Activated CD4-positive, alpha-beta T cell treated with anti-CD3 and anti-CD28 coated beads for 36 hours (primary cell): ENCODE measurements at regions not wholly inside any gene's neighbourhood (a gene's known extent, or its start where the extent isn't known, plus 50 kb on each side); places are given as distances from the start of the nearest gene placed in this dataset.
A peak's percentile ranks its signal among the peaks of the same experiment; 100 is the strongest.

Source experiments
- ATAC-seq: fragments of 200-7000 bp; cut with Tn5 transposase; one replicate; pipeline ENCODE4 v1.10.0; 2021; ENCODE audit warnings: mild to moderate bottlenecking, moderate library complexity
- CTCF ChIA-PET: fragments of 350-600 bp; sonication (Branson Sonifier 250); formaldehyde crosslinking; loops from one replicate; lab custom pipeline; 2021; ENCODE audit warnings: antibody characterized with exemption; lab: Charles Lee
- POLR2A ChIA-PET: fragments of 350-600 bp; sonication (Branson Sonifier 250); formaldehyde crosslinking; loops from one replicate; lab custom pipeline; 2021; ENCODE audit warnings: antibody characterized with exemption, inconsistent platforms; lab: Charles Lee
- DNase-seq: peaks from one replicate; pipeline ENCODE4 v3.0.0-alpha.2; 2020
- H3K27ac Mint-ChIP-seq: one replicate; pipeline ENCODE4 v1.8.0; 2021; ENCODE audit warnings: mixed read lengths
- H3K27me3 Mint-ChIP-seq: one replicate; pipeline ENCODE4 v1.8.0; 2021; ENCODE audit warnings: mixed read lengths
- H3K36me3 Mint-ChIP-seq: one replicate; pipeline ENCODE4 v1.8.0; 2021; ENCODE audit warnings: low read depth, mixed read lengths
- H3K4me1 Mint-ChIP-seq: one replicate; pipeline ENCODE4 v1.8.0; 2021; ENCODE audit warnings: mixed read lengths
- H3K4me3 Mint-ChIP-seq: one replicate; pipeline ENCODE4 v1.8.0; 2021; ENCODE audit warnings: mild to moderate bottlenecking, moderate library complexity, mixed read lengths
- H3K9me3 Mint-ChIP-seq: one replicate; pipeline ENCODE4 v1.8.0; 2021; ENCODE audit warnings: low read depth, mixed read lengths
- intact Hi-C, 2 experiments: fragments of 100-400 bp; cut with DNase I in 1 of 2; cut with micrococcal nuclease in 1 of 2; formaldehyde crosslinking; loops; one replicate each; pipeline versions ENCODE4 v1.14.2 to v1.15.1; 2022 to 2024; cut with DNase I, micrococcal nuclease

DNA sequence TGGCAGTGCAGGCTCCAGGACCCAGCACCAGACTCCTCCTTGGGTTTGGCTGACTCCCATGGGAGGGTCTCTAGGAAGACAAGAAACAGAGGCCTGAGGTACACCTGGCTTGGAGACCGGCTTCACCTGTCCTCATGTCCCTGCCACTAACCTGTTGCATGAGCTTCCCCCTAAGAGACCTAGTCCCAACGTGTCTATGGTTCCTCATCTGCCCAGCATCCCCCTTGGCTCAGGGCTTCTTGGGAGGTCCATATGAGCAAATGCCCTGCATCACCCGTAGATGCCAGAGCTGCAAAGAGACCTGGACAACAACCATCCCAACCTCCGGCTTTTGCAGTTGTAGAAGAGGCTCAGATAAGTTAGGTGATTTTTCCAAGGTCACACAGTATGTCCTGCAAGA lies 123.5 kb downstream of the BUD13 start:
- Mint-ChIP-seq H3K27ac (no peak overlapping the region), H3K4me3 (no peak overlapping the region), H3K4me1 (no peaks in the 10 kb centered on the region), H3K27me3 (no peaks in the 10 kb centered on the region), H3K36me3 (no peaks in the 10 kb centered on the region), H3K9me3 (no peaks in the 10 kb centered on the region)
- intact Hi-C loops = no loop called here
- ChIA-PET POLR2A (no interaction called here), CTCF (no interaction called here)
- DNase-seq (no peak), ATAC-seq (no peak)

DNA sequence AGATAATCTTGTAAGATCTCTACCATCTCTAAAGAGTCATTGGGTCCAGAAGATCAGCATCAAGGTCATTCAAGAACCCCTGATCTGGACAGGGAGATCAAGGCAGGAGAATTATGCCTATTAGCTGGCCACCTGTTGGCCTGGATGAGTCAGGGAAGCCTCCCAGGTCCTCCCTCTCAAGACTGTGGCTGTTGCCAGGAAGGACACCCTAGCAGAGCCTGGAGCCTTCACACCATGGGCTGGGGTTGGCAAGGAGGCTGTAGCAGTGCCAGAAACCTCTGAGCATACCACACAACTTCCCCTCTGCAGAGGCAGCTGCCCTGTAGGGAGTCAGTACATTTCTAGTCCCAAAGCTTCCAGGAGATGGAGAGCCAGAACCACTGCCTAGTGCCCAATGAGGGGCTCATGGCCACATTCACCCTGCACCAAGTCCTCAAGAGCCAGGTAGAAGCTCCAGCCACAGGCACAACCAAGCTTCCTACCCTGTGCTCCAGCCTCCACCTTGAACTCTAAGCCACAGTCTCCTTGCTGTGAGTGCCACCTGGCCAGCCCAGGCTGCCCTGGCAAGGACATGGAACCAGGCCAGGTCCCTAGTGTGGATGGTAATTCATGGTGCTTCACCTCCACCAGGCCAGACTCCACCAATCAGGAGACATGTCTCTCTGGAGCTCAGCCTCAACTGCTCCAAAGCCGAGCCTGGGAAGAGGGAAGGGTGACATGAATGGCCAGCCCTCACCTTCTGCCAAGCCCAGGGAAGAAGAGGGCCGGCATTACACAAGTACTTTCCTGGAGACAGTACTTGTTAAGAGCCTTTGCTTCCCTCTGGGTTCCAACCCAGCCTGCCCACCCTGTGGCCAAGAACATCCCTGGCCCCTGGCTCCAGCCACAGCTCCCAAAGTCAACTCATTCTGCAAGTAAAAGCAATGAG lies 124.3 kb downstream of the BUD13 start:
- H3K27me3 Mint-ChIP-seq = no peaks in the 10 kb centered on the region
- ATAC-seq = no peak
- no peak overlapping the region for H3K27ac Mint-ChIP-seq
- H3K36me3 Mint-ChIP-seq = no peaks in the 10 kb centered on the region
- no peaks in the 10 kb centered on the region for H3K4me1 Mint-ChIP-seq
- no peak overlapping the region for H3K4me3 Mint-ChIP-seq
- no peak for DNase-seq
- CTCF ChIA-PET = no interaction called here
- no peaks in the 10 kb centered on the region for H3K9me3 Mint-ChIP-seq
- POLR2A ChIA-PET = no interaction called here
- intact Hi-C loops = no loop called here

DNA sequence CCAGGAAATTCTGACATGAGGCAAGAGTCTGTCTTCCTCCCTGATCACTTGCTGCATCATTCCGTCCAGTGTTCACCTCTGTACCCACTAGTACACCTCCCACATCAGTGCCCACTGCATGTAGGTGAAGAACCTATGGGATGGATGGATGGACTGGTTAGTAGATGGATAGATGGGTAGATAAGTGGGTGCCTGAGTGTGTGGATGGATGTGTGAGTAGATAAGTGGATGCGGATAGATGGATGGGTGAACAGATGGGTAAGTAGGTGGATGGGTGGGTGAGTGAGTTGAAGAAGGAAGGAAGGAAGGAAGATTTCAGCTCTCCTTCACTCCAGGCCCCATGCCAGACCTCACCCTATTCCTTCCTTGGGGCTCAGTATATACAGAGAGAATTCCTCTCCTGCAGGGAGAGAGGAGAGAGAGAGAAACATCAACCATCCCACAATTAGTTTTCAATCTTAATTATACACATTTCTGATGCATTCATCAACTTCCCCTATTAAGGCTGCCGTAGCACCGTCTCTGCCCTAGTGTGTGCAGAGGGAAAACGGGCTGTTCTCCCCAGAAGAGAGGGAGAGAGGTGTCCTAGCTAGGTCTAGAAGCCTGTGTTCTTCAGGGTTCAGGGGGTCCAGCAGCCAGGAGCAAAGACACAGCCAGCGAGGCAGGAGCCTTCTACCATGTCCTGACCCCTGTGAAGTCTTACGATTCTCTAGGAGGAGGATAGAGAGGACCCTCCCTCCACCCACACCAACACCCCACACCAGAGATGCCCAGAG lies 125.3 kb downstream of the BUD13 start:
- no peak for ATAC-seq
- ChIA-PET POLR2A (no interaction called here), CTCF (interaction anchor here (0.6 kb wide), 1 partner anchor 25 kb away, joined by 3 read pairs; no protein-coding TSS in a partner anchor)
- intact Hi-C loops = no loop called here
- H3K27ac Mint-ChIP-seq = no peak overlapping the region
- no peaks in the 10 kb centered on the region for H3K36me3 Mint-ChIP-seq
- no peak overlapping the region for H3K4me3 Mint-ChIP-seq
- H3K4me1 Mint-ChIP-seq = no peaks in the 10 kb centered on the region
- H3K9me3 Mint-ChIP-seq = no peaks in the 10 kb centered on the region
- H3K27me3 Mint-ChIP-seq = no peaks in the 10 kb centered on the region
- DNase-seq = no peak

- Mint-ChIP-seq H3K4me3 (no peak overlapping the region), H3K27ac (no peak overlapping the region), H3K4me1 (no peaks in the 10 kb centered on the region), H3K9me3 (no peaks in the 10 kb centered on the region), H3K27me3 (peaks cover 3% of the 10 kb centered on the region), H3K36me3 (no peaks in the 10 kb centered on the region)
- CTCF ChIA-PET = interaction anchor here (0.7 kb wide), 1 partner anchor 86 kb away, joined by 3 read pairs; no protein-coding TSS in a partner anchor
- intact Hi-C loops = no loop called here
- no peak for ATAC-seq
- POLR2A ChIA-PET = no interaction called here
- DNase-seq = no peak
Observed at GRCh38 chr11:116646191-116646590, 126.6 kb downstream of the BUD13 start.

GRCh38 chr11:116644941-116645305 lies 127.9 kb downstream of the BUD13 start:
- H3K36me3 Mint-ChIP-seq = no peaks in the 10 kb centered on the region
- CTCF ChIA-PET = no interaction called here
- DNase-seq (no peak), ATAC-seq (no peak)
- intact Hi-C loops = no loop called here
- no peak overlapping the region for H3K27ac Mint-ChIP-seq
- POLR2A ChIA-PET = no interaction called here
- peaks cover 3% of the 10 kb centered on the region for H3K27me3 Mint-ChIP-seq
- no peaks in the 10 kb centered on the region for H3K4me1 Mint-ChIP-seq
- no peaks in the 10 kb centered on the region for H3K9me3 Mint-ChIP-seq
- H3K4me3 Mint-ChIP-seq = no peak overlapping the region

DNA sequence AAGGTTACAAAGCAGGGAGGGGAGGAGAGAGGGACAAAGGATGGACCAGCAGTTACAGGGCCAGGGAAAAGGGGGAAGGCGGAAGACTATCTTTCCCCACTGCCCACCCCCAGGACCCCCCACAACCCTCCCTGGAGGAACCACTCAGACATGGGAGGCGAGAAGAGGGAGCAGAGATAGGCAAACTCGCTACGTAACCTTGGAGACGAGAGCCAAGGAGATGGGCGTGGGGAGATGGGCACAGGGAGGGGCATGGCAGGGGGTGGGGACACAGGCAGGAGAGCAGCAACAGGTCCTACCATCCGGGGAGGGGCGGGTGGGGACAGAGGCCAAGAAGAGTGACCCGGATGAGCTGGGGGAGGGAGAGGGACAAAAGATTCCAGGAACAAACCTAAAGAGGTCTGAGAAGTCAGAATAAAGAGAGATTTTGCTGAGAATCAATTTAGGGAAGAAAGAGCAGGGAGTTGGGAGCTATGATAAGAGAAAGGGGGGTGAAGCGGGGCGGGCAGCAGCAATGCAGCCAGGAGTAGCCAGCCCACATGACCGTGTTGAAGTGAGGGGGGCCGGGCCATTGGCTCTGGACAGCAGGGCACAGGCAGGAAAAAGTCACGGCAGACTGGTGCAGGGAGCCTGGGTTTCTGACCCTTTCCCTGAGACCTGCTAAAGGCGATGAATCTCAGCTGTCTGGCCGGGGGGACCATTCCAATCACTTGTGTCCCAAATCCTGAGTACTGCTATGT lies 128.4 kb downstream of the BUD13 start:
- POLR2A ChIA-PET = no interaction called here
- no peak overlapping the region for H3K4me3 Mint-ChIP-seq

GRCh38 chr11:116643521-116643920 lies 129.3 kb downstream of the BUD13 start:
- ATAC-seq = no peak
- Mint-ChIP-seq H3K36me3 (no peaks in the 10 kb centered on the region), H3K27me3 (peaks cover 3% of the 10 kb centered on the region), H3K27ac (no peak overlapping the region), H3K4me1 (no peaks in the 10 kb centered on the region), H3K4me3 (no peak overlapping the region), H3K9me3 (no peaks in the 10 kb centered on the region)
- ChIA-PET CTCF (interaction anchor here (1.2 kb wide), 1 partner anchor 130 kb away, joined by 4 read pairs; no protein-coding TSS in a partner anchor), POLR2A (no interaction called here)
- DNase-seq = no peak
- intact Hi-C loops = no loop called here

More for the DNA sequence above, 128.4 kb downstream of the BUD13 start:
- Mint-ChIP-seq H3K36me3 (no peaks in the 10 kb centered on the region), H3K27ac (no peak overlapping the region), H3K9me3 (no peaks in the 10 kb centered on the region), H3K4me1 (no peaks in the 10 kb centered on the region), H3K27me3 (peaks cover 3% of the 10 kb centered on the region)
- DNase-seq (no peak), ATAC-seq (no peak)
- intact Hi-C loops = no loop called here
- CTCF ChIA-PET = no interaction called here

DNA sequence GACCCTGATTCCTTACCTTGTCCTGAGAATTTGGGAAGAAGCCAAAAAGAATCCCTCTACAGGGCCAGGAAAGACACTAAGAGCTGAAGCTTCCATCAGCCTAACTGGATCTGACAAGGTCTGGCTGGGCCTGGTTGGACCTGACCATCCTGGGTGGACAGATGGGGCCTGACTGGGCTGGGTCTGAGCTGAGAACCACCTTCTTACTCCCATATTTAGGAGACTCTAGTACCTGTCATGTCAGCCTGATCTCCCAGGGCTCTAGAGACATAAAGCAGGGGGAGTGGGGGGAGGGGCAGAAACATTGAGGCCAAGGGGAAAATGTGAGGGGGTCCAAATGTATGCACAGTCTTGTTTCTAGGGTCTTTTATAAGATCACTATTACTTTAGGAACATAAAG lies 129.9 kb downstream of the BUD13 start:
- CTCF ChIA-PET = interaction anchor here (1.2 kb wide), 1 partner anchor 129 kb away, joined by 4 read pairs; no protein-coding TSS in a partner anchor
- no peak overlapping the region for H3K27ac Mint-ChIP-seq

DNA sequence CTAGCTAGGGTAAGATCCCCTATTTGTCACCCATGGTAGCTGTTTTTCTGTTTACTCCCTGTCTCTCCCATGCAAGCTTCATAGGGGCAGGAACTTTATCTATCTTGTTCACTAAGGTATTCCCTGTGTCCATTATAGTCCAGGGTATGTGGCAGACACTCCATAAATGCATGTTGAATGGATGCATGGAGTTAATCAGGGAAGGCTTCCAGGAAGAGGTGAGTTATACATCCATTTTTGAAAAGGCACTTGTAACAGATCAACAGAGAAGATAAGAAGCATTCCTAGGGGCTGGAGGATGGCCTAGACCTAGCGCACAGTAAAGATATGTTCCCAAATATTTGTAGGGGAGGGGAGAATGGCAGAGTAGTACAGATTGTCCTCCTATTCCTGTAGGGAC lies 130.3 kb downstream of the BUD13 start:
- Mint-ChIP-seq H3K27ac (no peak overlapping the region), H3K27me3 (peaks cover 3% of the 10 kb centered on the region), H3K4me3 (no peak overlapping the region), H3K36me3 (no peaks in the 10 kb centered on the region), H3K4me1 (no peaks in the 10 kb centered on the region), H3K9me3 (no peaks in the 10 kb centered on the region)
- ATAC-seq (no peak), DNase-seq (no peak)
- POLR2A ChIA-PET = no interaction called here
- intact Hi-C loops = no loop called here
- CTCF ChIA-PET = interaction anchor here (0.7 to 1.2 kb wide), 2 partner anchors 129 to 145 kb away, joined by 3 to 4 read pairs; no protein-coding TSS in a partner anchor

More for the DNA sequence above, 129.9 kb downstream of the BUD13 start:
- no peaks in the 10 kb centered on the region for H3K36me3 Mint-ChIP-seq
- no peaks in the 10 kb centered on the region for H3K4me1 Mint-ChIP-seq
- intact Hi-C loops = no loop called here
- no peaks in the 10 kb centered on the region for H3K9me3 Mint-ChIP-seq
- H3K4me3 Mint-ChIP-seq = no peak overlapping the region
- POLR2A ChIA-PET = no interaction called here
- ATAC-seq = no peak
- H3K27me3 Mint-ChIP-seq = peaks cover 3% of the 10 kb centered on the region
- DNase-seq = no peak

DNA sequence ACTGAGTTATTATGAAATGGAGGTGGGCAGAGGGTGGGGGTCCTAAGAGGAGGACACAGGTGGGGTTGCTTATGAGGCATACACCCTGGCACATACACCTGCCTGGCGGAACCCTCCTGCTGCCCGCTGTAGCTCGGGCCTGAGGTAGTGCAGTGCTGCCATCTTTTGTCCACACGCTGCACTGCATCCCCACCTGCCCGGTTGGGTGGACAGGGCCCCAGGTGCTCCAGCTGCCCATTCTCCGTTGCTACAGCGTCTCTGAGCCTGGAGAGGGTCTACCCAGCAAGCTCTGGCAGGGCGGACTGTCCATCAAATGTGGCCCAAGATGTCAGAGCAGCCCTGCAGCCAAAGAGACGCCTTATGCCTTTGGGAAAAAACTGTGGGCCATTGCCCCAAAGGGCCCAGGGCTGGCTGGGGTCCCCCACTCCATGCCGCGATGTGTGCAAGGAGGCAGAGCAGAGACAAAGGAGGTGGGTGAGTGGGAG lies 131.2 kb downstream of the BUD13 start:
- ATAC-seq (no peak), DNase-seq (peak; percentile 63)
- ChIA-PET POLR2A (no interaction called here), CTCF (interaction anchor here (0.6 to 0.9 kb wide), 3 partner anchors 14 to 145 kb away, joined by 3 read pairs; no protein-coding TSS in a partner anchor)
- Mint-ChIP-seq H3K27me3 (peaks cover 3% of the 10 kb centered on the region), H3K9me3 (no peaks in the 10 kb centered on the region), H3K36me3 (no peaks in the 10 kb centered on the region), H3K4me1 (no peaks in the 10 kb centered on the region), H3K4me3 (no peak overlapping the region), H3K27ac (no peak overlapping the region)
- intact Hi-C loops = loop anchor here (1.0 to 2.0 kb wide), 3 partner anchors 127 to 189 kb away; no protein-coding TSS in a partner anchor
